ENCODE measurements at regions not wholly inside any gene's neighbourhood (a gene's known extent, or its start where the extent isn't known, plus 50 kb on each side); places are given as distances from the start of the nearest gene placed in this dataset.

GRCh38 chr1:230544758-230545157, 97.5 kb upstream of the COG2 start:
- no peaks in the 10 kb centered on the region for H3K9me3 ChIP-seq (ENCODE audit: control insufficient read depth in 4 of 4, low read length in 3 of 4)
- no peak overlapping the region for H3K9ac ChIP-seq (ENCODE audit: low read depth in 1 of 2, low read length in 2 of 2)
- DNase-seq (ENCODE audit: low spot score) = no peak
- H3K36me3 ChIP-seq (ENCODE audit: control insufficient read depth in 4 of 4, insufficient read depth in 3 of 4, low read depth in 1 of 4, low read length in 3 of 4) = no peaks in the 10 kb centered on the region
- H3K4me1 ChIP-seq (ENCODE audit: control insufficient read depth in 4 of 4, insufficient read depth in 4 of 4, low read length in 3 of 4) = no peaks in the 10 kb centered on the region
- no peak overlapping the region for H3K4me3 ChIP-seq (ENCODE audit: low read depth in 1 of 3, low read length in 3 of 3)
- no peak overlapping the region for H3K27ac ChIP-seq (ENCODE audit: low read depth in 1 of 2, low read length in 2 of 2)
- H3K27me3 ChIP-seq (ENCODE audit: control insufficient read depth in 4 of 4, insufficient read depth in 4 of 4, low read length in 3 of 4) = no peaks in the 10 kb centered on the region
- TF ChIP-seq, protein P1, sequence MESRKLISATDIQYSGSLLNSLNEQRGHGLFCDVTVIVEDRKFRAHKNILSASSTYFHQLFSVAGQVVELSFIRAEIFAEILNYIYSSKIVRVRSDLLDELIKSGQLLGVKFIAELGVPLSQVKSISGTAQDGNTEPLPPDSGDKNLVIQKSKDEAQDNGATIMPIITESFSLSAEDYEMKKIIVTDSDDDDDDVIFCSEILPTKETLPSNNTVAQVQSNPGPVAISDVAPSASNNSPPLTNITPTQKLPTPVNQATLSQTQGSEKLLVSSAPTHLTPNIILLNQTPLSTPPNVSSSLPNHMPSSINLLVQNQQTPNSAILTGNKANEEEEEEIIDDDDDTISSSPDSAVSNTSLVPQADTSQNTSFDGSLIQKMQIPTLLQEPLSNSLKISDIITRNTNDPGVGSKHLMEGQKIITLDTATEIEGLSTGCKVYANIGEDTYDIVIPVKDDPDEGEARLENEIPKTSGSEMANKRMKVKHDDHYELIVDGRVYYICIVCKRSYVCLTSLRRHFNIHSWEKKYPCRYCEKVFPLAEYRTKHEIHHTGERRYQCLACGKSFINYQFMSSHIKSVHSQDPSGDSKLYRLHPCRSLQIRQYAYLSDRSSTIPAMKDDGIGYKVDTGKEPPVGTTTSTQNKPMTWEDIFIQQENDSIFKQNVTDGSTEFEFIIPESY (IDR thresholded peaks at IDR 0.05) = no peak
- no peak for TF ChIP-seq TAF1 (conservative IDR thresholded peaks at IDR 0.05)
- no peak for TF ChIP-seq HNF4A (conservative IDR thresholded peaks at IDR 0.05)
- no peak for TF ChIP-seq REST (IDR thresholded peaks at IDR 0.05)
- TF ChIP-seq JUND (IDR thresholded peaks at IDR 0.05) = no peak
- TF ChIP-seq, protein P2, sequence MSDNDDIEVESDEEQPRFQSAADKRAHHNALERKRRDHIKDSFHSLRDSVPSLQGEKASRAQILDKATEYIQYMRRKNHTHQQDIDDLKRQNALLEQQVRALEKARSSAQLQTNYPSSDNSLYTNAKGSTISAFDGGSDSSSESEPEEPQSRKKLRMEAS (IDR thresholded peaks at IDR 0.05) = no peak
- TF ChIP-seq FOXA2 (IDR thresholded peaks at IDR 0.05) = no peak
- no peak for TF ChIP-seq RXRA (IDR thresholded peaks at IDR 0.05)
- no peak for TF ChIP-seq YY1 (IDR thresholded peaks at IDR 0.05)
- no peak for TF ChIP-seq EGR1 (IDR thresholded peaks at IDR 0.05; ENCODE audit: low read depth in 2 of 2)

- H3K27ac ChIP-seq (ENCODE audit: low read depth in 1 of 2, low read length in 2 of 2) = no peak overlapping the region
- TF ChIP-seq, protein P2 (IDR thresholded peaks at IDR 0.05) = no peak
- TF ChIP-seq RXRA (IDR thresholded peaks at IDR 0.05) = no peak
- TF ChIP-seq SP1 (IDR thresholded peaks at IDR 0.05) = no peak
- H3K4me1 ChIP-seq (ENCODE audit: control insufficient read depth in 4 of 4, insufficient read depth in 4 of 4, low read length in 3 of 4) = no peaks in the 10 kb centered on the region
- no peaks in the 10 kb centered on the region for H3K27me3 ChIP-seq (ENCODE audit: control insufficient read depth in 4 of 4, insufficient read depth in 4 of 4, low read length in 3 of 4)
- WGBS = 99% methylated on average over 2 of the region's 2 CpGs
- H3K9ac ChIP-seq (ENCODE audit: low read depth in 1 of 2, low read length in 2 of 2) = no peak overlapping the region
- H3K9me3 ChIP-seq (ENCODE audit: control insufficient read depth in 4 of 4, low read length in 3 of 4) = no peaks in the 10 kb centered on the region
- H3K36me3 ChIP-seq (ENCODE audit: control insufficient read depth in 4 of 4, insufficient read depth in 3 of 4, low read depth in 1 of 4, low read length in 3 of 4) = no peaks in the 10 kb centered on the region
- H3K4me3 ChIP-seq (ENCODE audit: low read depth in 1 of 3, low read length in 3 of 3) = no peak overlapping the region
- DNase-seq (ENCODE audit: low spot score) = no peak
Observed at GRCh38 chr1:230543085-230543484, 99.2 kb upstream of the COG2 start.

- TF ChIP-seq FOXA1 (IDR thresholded peaks at IDR 0.05) (no peak), ATF3 (IDR thresholded peaks at IDR 0.05) (no peak), HNF4G (IDR thresholded peaks at IDR 0.05) (no peak), RXRA (IDR thresholded peaks at IDR 0.05) (no peak), HNF4A (conservative IDR thresholded peaks at IDR 0.05) (no peak), CTCF (IDR thresholded peaks at IDR 0.05; ENCODE audit: low read depth, low read length, missing input control) (no peak), RAD21 (IDR thresholded peaks at IDR 0.05) (no peak), TAF1 (conservative IDR thresholded peaks at IDR 0.05) (no peak), SP1 (IDR thresholded peaks at IDR 0.05) (no peak), JUND (IDR thresholded peaks at IDR 0.05) (no peak), NR2F2 (IDR thresholded peaks at IDR 0.05) (no peak), EGR1 (IDR thresholded peaks at IDR 0.05; ENCODE audit: low read depth in 2 of 2) (no peak)
- TF ChIP-seq, protein P2 (IDR thresholded peaks at IDR 0.05) = no peak
- WGBS = 95% methylated on average over 2 of the region's 2 CpGs
- Histone ChIP-seq H3K27ac (ENCODE audit: low read depth in 1 of 2, low read length in 2 of 2) (no peak overlapping the region), H3K27me3 (ENCODE audit: control insufficient read depth in 4 of 4, insufficient read depth in 4 of 4, low read length in 3 of 4) (no peaks in the 10 kb centered on the region), H3K36me3 (ENCODE audit: control insufficient read depth in 4 of 4, insufficient read depth in 3 of 4, low read depth in 1 of 4, low read length in 3 of 4) (no peaks in the 10 kb centered on the region), H3K4me1 (ENCODE audit: control insufficient read depth in 4 of 4, insufficient read depth in 4 of 4, low read length in 3 of 4) (no peaks in the 10 kb centered on the region), H3K4me3 (ENCODE audit: low read depth in 1 of 3, low read length in 3 of 3) (no peak overlapping the region), H3K9ac (ENCODE audit: low read depth in 1 of 2, low read length in 2 of 2) (no peak overlapping the region), H3K9me3 (ENCODE audit: control insufficient read depth in 4 of 4, low read length in 3 of 4) (no peaks in the 10 kb centered on the region)
- DNase-seq (ENCODE audit: low spot score) = no peak
Observed at GRCh38 chr1:230542681-230543080, 99.6 kb upstream of the COG2 start.
